Endothelial cell of umbilical vein (primary cell): ENCODE measurements at regions not wholly inside any gene's neighbourhood (a gene's known extent, or its start where the extent isn't known, plus 50 kb on each side); places are given as distances from the start of the nearest gene placed in this dataset.

Experiments
- BruUV-seq: library from RNA; stranded (reverse); fragments of 400-500 nt; replicated peaks from 2 replicates; lab custom pipeline; 2021; lab: Mats Ljungman, UMichigan
- CTCF ChIA-PET: fragments of 300-600, 350-600 bp; sonication (Branson Sonifier 250); formaldehyde crosslinking; loops from one replicate; lab custom pipeline; 2021; ENCODE audit warnings: antibody characterized with exemption, inconsistent platforms; lab: Charles Lee
- POLR2A ChIA-PET: fragments of 300-600, 350-600 bp; sonication (Branson Sonifier 250); formaldehyde crosslinking; loops from one replicate; lab custom pipeline; 2021; ENCODE audit warnings: antibody characterized with exemption, inconsistent platforms; lab: Charles Lee
- DNase-seq: peaks from one replicate; pipeline ENCODE4 v3.0.0-alpha.2; 2011; ENCODE audit warnings: low read depth, low spot score
- FAIRE-seq: peaks from 2 replicates; lab custom pipeline; 2011; peaks lifted over from hg19 to GRCh38; lab: Jason Lieb, UNC
- H2AFZ ChIP-seq: 2 replicates; pipeline ENCODE4 v1.6.0; 2012; ENCODE audit warnings: low read depth, low read length, control low read depth, inconsistent platforms
- H3K27ac ChIP-seq: 2 replicates; pipeline ENCODE4 v1.5.1; 2011; ENCODE audit warnings: low read depth, mild to moderate bottlenecking, control low read depth, low read length, moderate library complexity; ENCODE audit not compliant: insufficient read depth
- H3K27me3 ChIP-seq, 2 experiments: 2 replicates each; pipeline versions ENCODE4 v1.6.0 to v1.6.1; 2011; ENCODE audit warnings: low read length in 2 of 2, mixed read lengths in 1 of 2; ENCODE audit not compliant: control insufficient read depth in 2 of 2, insufficient read depth in 2 of 2
- H3K36me3 ChIP-seq, 2 experiments: 2 replicates in 1 of 2; 3 replicates in 1 of 2; pipeline ENCODE4 v1.5.1; 2011; ENCODE audit warnings: low read length in 2 of 2, mild to moderate bottlenecking in 1 of 2, moderate library complexity in 1 of 2; ENCODE audit not compliant: control insufficient read depth in 2 of 2, insufficient read depth in 2 of 2; ENCODE audit errors: extremely low read depth in 1 of 2
- H3K4me1 ChIP-seq: 3 replicates; pipeline ENCODE4 v1.5.1; 2011; ENCODE audit warnings: mild to moderate bottlenecking, low read length; ENCODE audit not compliant: control insufficient read depth, insufficient read depth; ENCODE audit errors: extremely low read depth
- H3K4me2 ChIP-seq: 2 replicates; pipeline ENCODE4 v1.6.1; 2011; ENCODE audit warnings: low read length, control low read depth, mixed read lengths; ENCODE audit not compliant: insufficient read depth
- H3K4me3 ChIP-seq, 3 experiments: fragments of 200-600 bp in 1 of 3; sonication (generic), shearing (Covaris generic) in 1 of 3; replicated peaks in 1 of 3; 2 replicates each; pipeline ENCODE4 v1.5.1; 2011 to 2016; ENCODE audit warnings: control low read depth in 3 of 3, low read length in 3 of 3, mild to moderate bottlenecking in 2 of 3, inconsistent platforms in 1 of 3, low read depth in 1 of 3, moderate library complexity in 1 of 3; ENCODE audit not compliant: insufficient read depth in 1 of 3
- H3K79me2 ChIP-seq: 2 replicates; pipeline ENCODE4 v1.6.0; 2012; ENCODE audit warnings: low read length, inconsistent platforms; ENCODE audit not compliant: control insufficient read depth, insufficient read depth
- H3K9ac ChIP-seq: replicated peaks from 2 replicates; pipeline ENCODE3; 2011; ENCODE audit warnings: low read length, control low read depth; ENCODE audit not compliant: insufficient read depth; ENCODE audit errors: extremely low read depth
- H3K9me1 ChIP-seq: replicated peaks from 3 replicates; pipeline ENCODE4 v1.6.0; 2011; ENCODE audit warnings: mild to moderate bottlenecking, low read length; ENCODE audit not compliant: control insufficient read depth, insufficient read depth; ENCODE audit errors: extremely low read depth
- H3K9me3 ChIP-seq: replicated peaks from 2 replicates; pipeline ENCODE4 v1.5.1; 2012; ENCODE audit warnings: low read length, inconsistent platforms; ENCODE audit not compliant: control insufficient read depth, insufficient read depth
- H4K20me1 ChIP-seq: replicated peaks from 2 replicates; pipeline ENCODE3; 2011; ENCODE audit warnings: mild to moderate bottlenecking, low read length; ENCODE audit not compliant: control insufficient read depth, insufficient read depth; ENCODE audit errors: extremely low read depth
- CTCF ChIP-seq, 2 donors: IDR thresholded peaks; 1 replicate in 1 of 2; 2 replicates in 1 of 2; pipeline ENCODE4 v1.5.1; 2011; ENCODE audit warnings: low read length in 2 of 2, mild to moderate bottlenecking in 2 of 2, moderate library complexity in 2 of 2, control low read depth in 1 of 2, inconsistent platforms in 1 of 2, low read depth in 1 of 2; ENCODE audit not compliant: insufficient read depth in 1 of 2; ENCODE audit errors: extremely low read depth in 1 of 2
- EZH2 ChIP-seq: IDR thresholded peaks from 2 replicates; pipeline ENCODE4 v1.6.1; 2012; ENCODE audit warnings: borderline replicate concordance, low read depth, mild to moderate bottlenecking, moderate library complexity, low read length, inconsistent platforms; ENCODE audit not compliant: severe bottlenecking
- FOS ChIP-seq: IDR thresholded peaks from 2 replicates; pipeline ENCODE4 v1.6.1; 2011; ENCODE audit warnings: mild to moderate bottlenecking, low read length, moderate library complexity, borderline replicate concordance; ENCODE audit not compliant: insufficient read depth
- GATA2 ChIP-seq: IDR thresholded peaks from 2 replicates; pipeline ENCODE4 v1.7.0; 2011; ENCODE audit warnings: low read depth, mild to moderate bottlenecking, moderate library complexity, mixed read lengths, low read length; ENCODE audit not compliant: insufficient read length, insufficient read depth
- JUN ChIP-seq: IDR thresholded peaks from 2 replicates; pipeline ENCODE4 v1.6.1; 2011; ENCODE audit warnings: borderline replicate concordance, low read depth; ENCODE audit not compliant: insufficient read length, insufficient read depth
- MAX ChIP-seq: IDR thresholded peaks from 2 replicates; pipeline ENCODE4 v1.6.1; 2011; ENCODE audit not compliant: insufficient read depth, insufficient read length
- MYC ChIP-seq: IDR thresholded peaks from one replicate; pipeline ENCODE4 v1.6.1; 2011; ENCODE audit warnings: mild to moderate bottlenecking, low read depth, low read length
- POLR2A ChIP-seq: IDR thresholded peaks from 2 replicates; pipeline ENCODE4 v1.6.1; 2012; ENCODE audit warnings: low read depth, mild to moderate bottlenecking, control low read depth, low read length
- POLR2AphosphoS5 ChIP-seq: IDR thresholded peaks from 2 replicates; pipeline ENCODE4 v1.6.1; 2012; ENCODE audit warnings: low read depth, mild to moderate bottlenecking, control low read depth, low read length, moderate library complexity; ENCODE audit not compliant: insufficient read depth
- dilution Hi-C: fragments of 300-500 bp; cut with MboI; formaldehyde crosslinking; loops from one replicate; pipeline ENCODE4 v1.15.0; 2019; ENCODE audit warnings: low sequenced_read_pairs; ENCODE audit not compliant: extremely low pct_ligation_motif_present
- intact Hi-C: fragments of 100-400 bp; cut with micrococcal nuclease; formaldehyde crosslinking; loops from one replicate; pipeline ENCODE4 v1.10.0; 2022

GRCh38 chr7:106514881-106515280 is 146.1 kb downstream of the CCDC71L start:
- FAIRE-seq (no peak), DNase-seq (no peak)
- Histone ChIP-seq H3K27me3 (no peaks in the 10 kb centered on the region), H2AFZ (no peak overlapping the region), H3K9ac (no peak overlapping the region), H3K9me1 (no peaks in the 10 kb centered on the region), H4K20me1 (no peaks in the 10 kb centered on the region), H3K9me3 (no peaks in the 10 kb centered on the region), H3K27ac (no peak overlapping the region), H3K36me3 (no peaks in the 10 kb centered on the region), H3K4me1 (no peaks in the 10 kb centered on the region), H3K4me2 (no peak overlapping the region), H3K79me2 (no peaks in the 10 kb centered on the region), H3K4me3 (no peak overlapping the region)
- intact Hi-C loops (no loop called here), dilution Hi-C loops (no loop called here)
- TF ChIP-seq EZH2 (no peak), POLR2A (no peak), FOS (no peak), MAX (no peak), GATA2 (no peak), CTCF (IDR thresholded peaks at IDR 0.05; ENCODE audit: extremely low read depth in 1 of 2, insufficient read depth in 1 of 2, low read depth in 1 of 2, low read length in 2 of 2) (no peak), MYC (no peak), POLR2AphosphoS5 (no peak), JUN (no peak)
- no TSS peak for BruUV-seq
- ChIA-PET POLR2A (no interaction called here), CTCF (interaction anchor here (1.1 to 1.2 kb wide), 3 partner anchors 11 to 28 kb away, joined by 3 read pairs; no protein-coding TSS in a partner anchor)
